ENCODE measurements at regions not wholly inside any gene's neighbourhood (a gene's known extent, or its start where the extent isn't known, plus 50 kb on each side); places are given as distances from the start of the nearest gene placed in this dataset.

- H4K20me1 ChIP-seq (replicated peaks; ENCODE audit: control insufficient read depth, extremely low read depth, insufficient read depth, low read length) = no peaks in the 10 kb centered on the region
- BruUV-seq (replicated peaks) = no TSS peak
- peaks cover 79% of the 10 kb centered on the region for H3K9me3 ChIP-seq (replicated peaks; ENCODE audit: control insufficient read depth, insufficient read depth, low read length)
- POLR2A ChIA-PET = no interaction called here
- H3K9ac ChIP-seq (replicated peaks; ENCODE audit: extremely low read depth, insufficient read depth, low read length) = no peak overlapping the region
- H3K27me3 ChIP-seq (ENCODE audit: control insufficient read depth in 2 of 2, insufficient read depth in 2 of 2, low read length in 2 of 2) = no peaks in the 10 kb centered on the region
- DNase-seq (ENCODE audit: low read depth, low spot score) = no peak
- H3K4me1 ChIP-seq (ENCODE audit: control insufficient read depth, extremely low read depth, insufficient read depth, low read length) = no peaks in the 10 kb centered on the region
- H2AFZ ChIP-seq (ENCODE audit: low read depth, low read length) = no peak overlapping the region
- TF ChIP-seq CTCF (IDR thresholded peaks at IDR 0.05; ENCODE audit: extremely low read depth in 1 of 2, insufficient read depth in 1 of 2, low read depth in 1 of 2, low read length in 2 of 2) (no peak), POLR2AphosphoS5 (IDR thresholded peaks at IDR 0.05; ENCODE audit: insufficient read depth, low read depth, low read length) (no peak), FOS (IDR thresholded peaks at IDR 0.05; ENCODE audit: borderline replicate concordance, insufficient read depth, low read length) (no peak), GATA2 (IDR thresholded peaks at IDR 0.05; ENCODE audit: insufficient read depth, insufficient read length, low read depth, low read length) (no peak), EZH2 (IDR thresholded peaks at IDR 0.05; ENCODE audit: borderline replicate concordance, low read depth, low read length, severe bottlenecking) (no peak), MYC (IDR thresholded peaks at IDR 0.05; ENCODE audit: low read depth, low read length) (no peak), JUN (IDR thresholded peaks at IDR 0.05; ENCODE audit: borderline replicate concordance, insufficient read depth, insufficient read length, low read depth) (no peak), POLR2A (IDR thresholded peaks at IDR 0.05; ENCODE audit: low read depth, low read length) (no peak), MAX (IDR thresholded peaks at IDR 0.05; ENCODE audit: insufficient read depth, insufficient read length) (no peak)
- no peaks in the 10 kb centered on the region for H3K79me2 ChIP-seq (ENCODE audit: control insufficient read depth, insufficient read depth, low read length)
- CTCF ChIA-PET = no interaction called here
- FAIRE-seq = no peak
- H3K4me3 ChIP-seq (replicated peaks in 1 of 3; ENCODE audit: insufficient read depth in 1 of 3, low read depth in 1 of 3, low read length in 3 of 3) = no peak overlapping the region
- dilution Hi-C loops (cut with MboI; ENCODE audit: extremely low pct_ligation_motif_present, low sequenced_read_pairs) (no loop called here), intact Hi-C loops (cut with micrococcal nuclease) (no loop called here)
- H3K9me1 ChIP-seq (replicated peaks; ENCODE audit: control insufficient read depth, extremely low read depth, insufficient read depth, low read length) = no peaks in the 10 kb centered on the region
- H3K27ac ChIP-seq (ENCODE audit: insufficient read depth, low read depth, low read length) = no peak overlapping the region
- peaks cover 2 to 63% of the 10 kb centered on the region in 2 experiments for H3K36me3 ChIP-seq (ENCODE audit: control insufficient read depth in 2 of 2, extremely low read depth in 1 of 2, insufficient read depth in 2 of 2, low read length in 2 of 2)
- H3K4me2 ChIP-seq (ENCODE audit: insufficient read depth, low read length) = no peak overlapping the region
These were observed 113.9 kb downstream of the SNRPN start for GRCh38 chr15:25068696-25069095.
